A673 (cell line): ENCODE measurements at regions not wholly inside any gene's neighbourhood (a gene's known extent, or its start where the extent isn't known, plus 50 kb on each side); places are given as distances from the start of the nearest gene placed in this dataset.

ENCODE experiments used
- CTCF ChIP-seq: fragments of 300-800, 200-600 bp; sonication (generic); conservative IDR thresholded peaks from 2 replicates; pipeline ENCODE4 v1.5.1; 2017; ENCODE audit warnings: low read depth, mild to moderate bottlenecking, antibody characterized with exemption, low read length, moderate library complexity, mixed read lengths
- EZH2 ChIP-seq: fragments of 200-600 bp; sonication (generic); IDR thresholded peaks from 2 replicates; pipeline ENCODE4 v1.6.1; 2017; ENCODE audit warnings: borderline replicate concordance, low read depth, mild to moderate bottlenecking, mixed read lengths, antibody characterized with exemption, low read length; ENCODE audit not compliant: poor library complexity, severe bottlenecking

DNA sequence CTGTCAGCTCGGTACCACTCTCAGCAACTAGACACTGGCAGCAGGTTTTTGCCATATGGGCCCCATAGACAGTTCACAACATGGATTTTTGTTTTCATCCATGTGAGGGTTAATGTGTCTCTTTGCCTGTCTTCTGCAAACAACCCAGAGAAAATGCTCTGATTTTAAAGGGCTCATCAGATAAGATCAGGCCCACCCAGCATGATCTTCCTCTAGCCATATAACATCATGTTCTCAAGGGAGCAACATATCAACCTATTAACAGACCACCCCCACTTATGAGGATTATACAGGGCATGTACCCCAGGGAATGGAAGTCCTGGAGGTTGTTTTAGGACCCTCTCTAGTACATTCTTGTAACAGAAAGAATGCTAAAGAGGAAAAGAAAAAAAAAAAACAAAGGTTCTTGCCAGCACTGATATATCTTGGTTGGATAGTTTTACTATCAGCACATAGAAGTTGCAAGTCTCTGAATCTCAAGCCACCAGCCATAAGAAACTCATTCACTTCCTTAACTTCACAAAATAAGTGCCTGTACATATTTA, 1015.1 kb downstream of the TLE4 start:
- TF ChIP-seq CTCF, result no peak
- TF ChIP-seq EZH2, result no peak
